ENCODE measurements at regions not wholly inside any gene's neighbourhood (a gene's known extent, or its start where the extent isn't known, plus 50 kb on each side); places are given as distances from the start of the nearest gene placed in this dataset.

DNA sequence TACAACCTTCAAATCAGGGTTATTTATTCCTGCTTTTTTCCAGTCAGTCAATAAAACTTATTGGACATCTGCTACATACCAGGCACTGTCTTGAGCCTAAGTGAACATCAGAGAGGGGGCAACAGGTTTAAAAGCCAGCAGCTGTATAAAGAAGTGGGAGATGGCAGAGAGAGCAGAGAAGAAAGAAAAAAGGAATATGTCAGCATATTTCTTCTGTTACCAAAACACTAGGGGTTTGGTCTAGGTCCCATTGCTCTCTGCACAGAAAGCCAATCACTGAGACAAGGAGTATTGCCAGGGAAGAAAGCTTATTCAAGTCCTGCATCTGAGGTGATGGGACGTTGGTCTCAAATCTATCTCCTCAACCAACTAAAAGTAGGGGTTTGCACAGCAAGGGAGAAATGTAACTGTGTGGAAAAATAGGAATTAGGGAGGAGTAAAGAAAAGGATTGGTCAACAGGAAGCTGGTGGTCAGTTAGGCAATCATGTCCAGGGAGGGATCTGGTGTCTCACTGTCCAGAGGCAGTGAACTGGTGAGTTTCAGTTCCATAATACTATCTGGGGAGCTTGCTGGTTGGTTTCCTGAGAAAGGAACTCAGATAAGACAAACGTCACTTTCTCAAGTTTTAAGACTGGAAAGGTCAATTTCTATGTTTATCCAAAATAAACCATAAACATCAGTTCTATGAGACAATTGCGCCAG, 107.5 kb downstream of the PHLDA1 start:
- TF ChIP-seq, protein P1, sequence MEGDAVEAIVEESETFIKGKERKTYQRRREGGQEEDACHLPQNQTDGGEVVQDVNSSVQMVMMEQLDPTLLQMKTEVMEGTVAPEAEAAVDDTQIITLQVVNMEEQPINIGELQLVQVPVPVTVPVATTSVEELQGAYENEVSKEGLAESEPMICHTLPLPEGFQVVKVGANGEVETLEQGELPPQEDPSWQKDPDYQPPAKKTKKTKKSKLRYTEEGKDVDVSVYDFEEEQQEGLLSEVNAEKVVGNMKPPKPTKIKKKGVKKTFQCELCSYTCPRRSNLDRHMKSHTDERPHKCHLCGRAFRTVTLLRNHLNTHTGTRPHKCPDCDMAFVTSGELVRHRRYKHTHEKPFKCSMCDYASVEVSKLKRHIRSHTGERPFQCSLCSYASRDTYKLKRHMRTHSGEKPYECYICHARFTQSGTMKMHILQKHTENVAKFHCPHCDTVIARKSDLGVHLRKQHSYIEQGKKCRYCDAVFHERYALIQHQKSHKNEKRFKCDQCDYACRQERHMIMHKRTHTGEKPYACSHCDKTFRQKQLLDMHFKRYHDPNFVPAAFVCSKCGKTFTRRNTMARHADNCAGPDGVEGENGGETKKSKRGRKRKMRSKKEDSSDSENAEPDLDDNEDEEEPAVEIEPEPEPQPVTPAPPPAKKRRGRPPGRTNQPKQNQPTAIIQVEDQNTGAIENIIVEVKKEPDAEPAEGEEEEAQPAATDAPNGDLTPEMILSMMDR (IDR thresholded peaks at IDR 0.05), result no peak
- TF ChIP-seq POLR2A (IDR thresholded peaks at IDR 0.05), result no peak

All from thyroid gland (tissue), 4 donors.